Endothelial cell of umbilical vein (primary cell): ENCODE measurements at regions not wholly inside any gene's neighbourhood (a gene's known extent, or its start where the extent isn't known, plus 50 kb on each side); places are given as distances from the start of the nearest gene placed in this dataset.

Experiments
- BruUV-seq: library from RNA; stranded (reverse); fragments of 400-500 nt; replicated peaks from 2 replicates; lab custom pipeline; 2021; lab: Mats Ljungman, UMichigan
- CTCF ChIA-PET: fragments of 300-600, 350-600 bp; sonication (Branson Sonifier 250); formaldehyde crosslinking; loops from one replicate; lab custom pipeline; 2021; ENCODE audit warnings: antibody characterized with exemption, inconsistent platforms; lab: Charles Lee
- POLR2A ChIA-PET: fragments of 300-600, 350-600 bp; sonication (Branson Sonifier 250); formaldehyde crosslinking; loops from one replicate; lab custom pipeline; 2021; ENCODE audit warnings: antibody characterized with exemption, inconsistent platforms; lab: Charles Lee
- DNase-seq: peaks from one replicate; pipeline ENCODE4 v3.0.0-alpha.2; 2011; ENCODE audit warnings: low read depth, low spot score
- FAIRE-seq: peaks from 2 replicates; lab custom pipeline; 2011; peaks lifted over from hg19 to GRCh38; lab: Jason Lieb, UNC
- H2AFZ ChIP-seq: 2 replicates; pipeline ENCODE4 v1.6.0; 2012; ENCODE audit warnings: low read depth, low read length, control low read depth, inconsistent platforms
- H3K27ac ChIP-seq: 2 replicates; pipeline ENCODE4 v1.5.1; 2011; ENCODE audit warnings: low read depth, mild to moderate bottlenecking, control low read depth, low read length, moderate library complexity; ENCODE audit not compliant: insufficient read depth
- H3K27me3 ChIP-seq, 2 experiments: 2 replicates each; pipeline versions ENCODE4 v1.6.0 to v1.6.1; 2011; ENCODE audit warnings: low read length in 2 of 2, mixed read lengths in 1 of 2; ENCODE audit not compliant: control insufficient read depth in 2 of 2, insufficient read depth in 2 of 2
- H3K36me3 ChIP-seq, 2 experiments: 2 replicates in 1 of 2; 3 replicates in 1 of 2; pipeline ENCODE4 v1.5.1; 2011; ENCODE audit warnings: low read length in 2 of 2, mild to moderate bottlenecking in 1 of 2, moderate library complexity in 1 of 2; ENCODE audit not compliant: control insufficient read depth in 2 of 2, insufficient read depth in 2 of 2; ENCODE audit errors: extremely low read depth in 1 of 2
- H3K4me1 ChIP-seq: 3 replicates; pipeline ENCODE4 v1.5.1; 2011; ENCODE audit warnings: mild to moderate bottlenecking, low read length; ENCODE audit not compliant: control insufficient read depth, insufficient read depth; ENCODE audit errors: extremely low read depth
- H3K4me2 ChIP-seq: 2 replicates; pipeline ENCODE4 v1.6.1; 2011; ENCODE audit warnings: low read length, control low read depth, mixed read lengths; ENCODE audit not compliant: insufficient read depth
- H3K4me3 ChIP-seq, 3 experiments: fragments of 200-600 bp in 1 of 3; sonication (generic), shearing (Covaris generic) in 1 of 3; replicated peaks in 1 of 3; 2 replicates each; pipeline ENCODE4 v1.5.1; 2011 to 2016; ENCODE audit warnings: control low read depth in 3 of 3, low read length in 3 of 3, mild to moderate bottlenecking in 2 of 3, inconsistent platforms in 1 of 3, low read depth in 1 of 3, moderate library complexity in 1 of 3; ENCODE audit not compliant: insufficient read depth in 1 of 3
- H3K79me2 ChIP-seq: 2 replicates; pipeline ENCODE4 v1.6.0; 2012; ENCODE audit warnings: low read length, inconsistent platforms; ENCODE audit not compliant: control insufficient read depth, insufficient read depth
- H3K9ac ChIP-seq: replicated peaks from 2 replicates; pipeline ENCODE3; 2011; ENCODE audit warnings: low read length, control low read depth; ENCODE audit not compliant: insufficient read depth; ENCODE audit errors: extremely low read depth
- H3K9me1 ChIP-seq: replicated peaks from 3 replicates; pipeline ENCODE4 v1.6.0; 2011; ENCODE audit warnings: mild to moderate bottlenecking, low read length; ENCODE audit not compliant: control insufficient read depth, insufficient read depth; ENCODE audit errors: extremely low read depth
- H3K9me3 ChIP-seq: replicated peaks from 2 replicates; pipeline ENCODE4 v1.5.1; 2012; ENCODE audit warnings: low read length, inconsistent platforms; ENCODE audit not compliant: control insufficient read depth, insufficient read depth
- H4K20me1 ChIP-seq: replicated peaks from 2 replicates; pipeline ENCODE3; 2011; ENCODE audit warnings: mild to moderate bottlenecking, low read length; ENCODE audit not compliant: control insufficient read depth, insufficient read depth; ENCODE audit errors: extremely low read depth
- CTCF ChIP-seq, 2 donors: IDR thresholded peaks; 1 replicate in 1 of 2; 2 replicates in 1 of 2; pipeline ENCODE4 v1.5.1; 2011; ENCODE audit warnings: low read length in 2 of 2, mild to moderate bottlenecking in 2 of 2, moderate library complexity in 2 of 2, control low read depth in 1 of 2, inconsistent platforms in 1 of 2, low read depth in 1 of 2; ENCODE audit not compliant: insufficient read depth in 1 of 2; ENCODE audit errors: extremely low read depth in 1 of 2
- EZH2 ChIP-seq: IDR thresholded peaks from 2 replicates; pipeline ENCODE4 v1.6.1; 2012; ENCODE audit warnings: borderline replicate concordance, low read depth, mild to moderate bottlenecking, moderate library complexity, low read length, inconsistent platforms; ENCODE audit not compliant: severe bottlenecking
- FOS ChIP-seq: IDR thresholded peaks from 2 replicates; pipeline ENCODE4 v1.6.1; 2011; ENCODE audit warnings: mild to moderate bottlenecking, low read length, moderate library complexity, borderline replicate concordance; ENCODE audit not compliant: insufficient read depth
- GATA2 ChIP-seq: IDR thresholded peaks from 2 replicates; pipeline ENCODE4 v1.7.0; 2011; ENCODE audit warnings: low read depth, mild to moderate bottlenecking, moderate library complexity, mixed read lengths, low read length; ENCODE audit not compliant: insufficient read length, insufficient read depth
- JUN ChIP-seq: IDR thresholded peaks from 2 replicates; pipeline ENCODE4 v1.6.1; 2011; ENCODE audit warnings: borderline replicate concordance, low read depth; ENCODE audit not compliant: insufficient read length, insufficient read depth
- MAX ChIP-seq: IDR thresholded peaks from 2 replicates; pipeline ENCODE4 v1.6.1; 2011; ENCODE audit not compliant: insufficient read depth, insufficient read length
- MYC ChIP-seq: IDR thresholded peaks from one replicate; pipeline ENCODE4 v1.6.1; 2011; ENCODE audit warnings: mild to moderate bottlenecking, low read depth, low read length
- POLR2A ChIP-seq: IDR thresholded peaks from 2 replicates; pipeline ENCODE4 v1.6.1; 2012; ENCODE audit warnings: low read depth, mild to moderate bottlenecking, control low read depth, low read length
- POLR2AphosphoS5 ChIP-seq: IDR thresholded peaks from 2 replicates; pipeline ENCODE4 v1.6.1; 2012; ENCODE audit warnings: low read depth, mild to moderate bottlenecking, control low read depth, low read length, moderate library complexity; ENCODE audit not compliant: insufficient read depth
- dilution Hi-C: fragments of 300-500 bp; cut with MboI; formaldehyde crosslinking; loops from one replicate; pipeline ENCODE4 v1.15.0; 2019; ENCODE audit warnings: low sequenced_read_pairs; ENCODE audit not compliant: extremely low pct_ligation_motif_present
- intact Hi-C: fragments of 100-400 bp; cut with micrococcal nuclease; formaldehyde crosslinking; loops from one replicate; pipeline ENCODE4 v1.10.0; 2022

GRCh38 chr3:65044401-65044800 lies 356.6 kb upstream of the ADAMTS9 start:
- Histone ChIP-seq H3K4me1 (peaks cover 8% of the 10 kb centered on the region), H3K4me3 (no peak overlapping the region), H3K36me3 (no peaks in the 10 kb centered on the region), H3K9me1 (no peaks in the 10 kb centered on the region), H2AFZ (no peak overlapping the region), H3K4me2 (no peak overlapping the region), H3K79me2 (no peaks in the 10 kb centered on the region), H4K20me1 (no peaks in the 10 kb centered on the region), H3K27me3 (no peaks in the 10 kb centered on the region), H3K9me3 (no peaks in the 10 kb centered on the region), H3K27ac (no peak overlapping the region), H3K9ac (no peak overlapping the region)
- no peak for FAIRE-seq
- no TSS peak for BruUV-seq
- ChIA-PET POLR2A (no interaction called here), CTCF (interaction anchor here (1.6 kb wide), 1 partner anchor 126 kb away, joined by 4 read pairs; no protein-coding TSS in a partner anchor)
- dilution Hi-C loops (no loop called here), intact Hi-C loops (no loop called here)
- DNase-seq, result no peak
- no peak for TF ChIP-seq POLR2A
- TF ChIP-seq CTCF (IDR thresholded peaks at IDR 0.05; ENCODE audit: extremely low read depth in 1 of 2, insufficient read depth in 1 of 2, low read depth in 1 of 2, low read length in 2 of 2), result no peak
- no peak for TF ChIP-seq MYC
- TF ChIP-seq EZH2, result no peak
- no peak for TF ChIP-seq JUN
- TF ChIP-seq GATA2, result no peak
- no peak for TF ChIP-seq FOS
- TF ChIP-seq POLR2AphosphoS5, result no peak
- TF ChIP-seq MAX, result no peak
